SK-N-SH (cell line): ENCODE measurements at regions not wholly inside any gene's neighbourhood (a gene's known extent, or its start where the extent isn't known, plus 50 kb on each side); places are given as distances from the start of the nearest gene placed in this dataset.

Experiments used
- CTCF ChIA-PET: fragments of 300-600, 350-600 bp; formaldehyde crosslinking; extraction: SDS; loops from one replicate; lab custom pipeline; 2021; lab: Yijun Ruan, JAX
- POLR2A ChIA-PET: fragments of 350-600 bp; sonication (Branson Sonifier 250); formaldehyde crosslinking; extraction: SDS; loops from one replicate; lab custom pipeline; 2020; ENCODE audit warnings: antibody characterized with exemption, inconsistent platforms; lab: Yijun Ruan, JAX
- DNase-seq: peaks from one replicate; pipeline ENCODE4 v3.0.0; 2012
- H2AFZ ChIP-seq: fragments of 200-600 bp; sonication (generic); 2 replicates; pipeline ENCODE4 v1.8.1; 2016; ENCODE audit warnings: antibody characterized with exemption, mild to moderate bottlenecking, low read depth
- H3F3A ChIP-seq: fragments of 200-600 bp; sonication (generic); replicated peaks from 2 replicates; pipeline ENCODE3; 2016; ENCODE audit warnings: antibody characterized with exemption, mild to moderate bottlenecking; ENCODE audit not compliant: insufficient read depth
- H3K27ac ChIP-seq, 2 experiments: fragments of 200-500 bp in 1 of 2; fragments of 200-600 bp in 1 of 2; sonication (Bioruptor generic) in 1 of 2; sonication (generic), shearing (Covaris generic) in 1 of 2; 2 replicates each; pipeline versions ENCODE4 v1.5.1 to v1.6.1; 2014 to 2016; ENCODE audit warnings: low read depth in 2 of 2, inconsistent platforms in 1 of 2, low read length in 1 of 2, mild to moderate bottlenecking in 1 of 2, mixed read lengths in 1 of 2
- H3K27me3 ChIP-seq: fragments of 200-600 bp; sonication (generic), shearing (Covaris generic); 2 replicates; pipeline ENCODE4 v1.6.1; 2016; ENCODE audit warnings: mixed run types; ENCODE audit not compliant: insufficient read depth
- H3K36me3 ChIP-seq, 2 experiments: fragments of 200-500 bp in 1 of 2; fragments of 200-600 bp in 1 of 2; sonication (Bioruptor generic) in 1 of 2; sonication (generic) in 1 of 2; replicated peaks in 1 of 2; 2 replicates each; pipeline versions ENCODE3 to v1.5.1; 2014 to 2016; ENCODE audit warnings: low read length in 1 of 2, mild to moderate bottlenecking in 1 of 2; ENCODE audit not compliant: insufficient read depth in 2 of 2, control insufficient read depth in 1 of 2
- H3K4me1 ChIP-seq, 2 experiments: fragments of 200-500 bp in 1 of 2; fragments of 200-600 bp in 1 of 2; sonication (Bioruptor generic) in 1 of 2; sonication (generic), shearing (Covaris generic) in 1 of 2; 2 replicates each; pipeline versions ENCODE4 v1.5.1 to v1.6.1; 2014 to 2016; ENCODE audit warnings: low read depth in 1 of 2, low read length in 1 of 2, mixed run types in 1 of 2; ENCODE audit not compliant: insufficient read depth in 2 of 2, control insufficient read depth in 1 of 2
- H3K4me2 ChIP-seq: fragments of 200-600 bp; sonication (generic), shearing (Covaris generic); 2 replicates; pipeline ENCODE4 v1.6.1; 2017; ENCODE audit warnings: mixed run types
- H3K4me3 ChIP-seq, 2 experiments: fragments of 200-500 bp in 1 of 2; fragments of 200-600 bp in 1 of 2; sonication (Bioruptor generic) in 1 of 2; sonication (generic), shearing (Covaris generic) in 1 of 2; 2 replicates each; pipeline versions ENCODE4 v1.5.1 to v1.8.1; 2014 to 2016; ENCODE audit warnings: low read depth in 2 of 2, inconsistent platforms in 1 of 2, low read length in 1 of 2, mild to moderate bottlenecking in 1 of 2, mixed read lengths in 1 of 2, moderate library complexity in 1 of 2
- H3K79me2 ChIP-seq: fragments of 200-600 bp; sonication (generic); 2 replicates; pipeline ENCODE4 v1.8.1; 2017; ENCODE audit warnings: mild to moderate bottlenecking; ENCODE audit not compliant: insufficient read depth
- H3K9ac ChIP-seq: fragments of 200-600 bp; sonication (generic); 2 replicates; pipeline ENCODE4 v1.6.1; 2017; ENCODE audit warnings: mixed run types
- H3K9me2 ChIP-seq: fragments of 200-600 bp; sonication (generic); 2 replicates; pipeline ENCODE4 v1.6.1; 2017; ENCODE audit warnings: mixed run types
- H3K9me3 ChIP-seq: fragments of 200-600 bp; sonication (generic); 2 replicates; pipeline ENCODE4 v1.6.1; 2017; ENCODE audit warnings: mixed run types, mild to moderate bottlenecking, moderate library complexity
- H4K20me1 ChIP-seq: fragments of 200-600 bp; sonication (generic); 2 replicates; pipeline ENCODE4 v1.6.1; 2017; ENCODE audit warnings: mild to moderate bottlenecking, mixed run types; ENCODE audit not compliant: insufficient read depth
- ELF1 ChIP-seq: IDR thresholded peaks from 2 replicates; pipeline ENCODE4 v1.4.0; 2012
- EP300 ChIP-seq, 2 experiments: IDR thresholded peaks; 2 replicates each; pipeline versions ENCODE4 v1.4.0 to v1.6.1; 2012; ENCODE audit warnings: borderline replicate concordance in 1 of 2, low read depth in 1 of 2, low read length in 1 of 2
- GABPA ChIP-seq: IDR thresholded peaks from 2 replicates; pipeline ENCODE4 v1.4.0; 2012; ENCODE audit warnings: low read depth, mild to moderate bottlenecking
- GATA2 ChIP-seq: sonication (generic); formaldehyde crosslinking; IDR thresholded peaks from 2 replicates; pipeline ENCODE4 v1.5.0; 2020; ENCODE audit warnings: mild to moderate bottlenecking, missing genetic modification reagents
- MEF2A ChIP-seq: IDR thresholded peaks from 2 replicates; pipeline ENCODE4 v1.4.0; 2012; ENCODE audit warnings: low read depth, borderline replicate concordance
- POLR2AphosphoS5 ChIP-seq: IDR thresholded peaks from 2 replicates; pipeline ENCODE4 v1.6.1; 2012; ENCODE audit warnings: low read depth, low read length
- SIN3A ChIP-seq: IDR thresholded peaks from 2 replicates; pipeline ENCODE4 v1.6.1; 2012; ENCODE audit warnings: low read depth, mild to moderate bottlenecking, low read length, moderate library complexity, borderline replicate concordance
- SMC3 ChIP-seq: IDR thresholded peaks from 2 replicates; pipeline ENCODE4 v1.6.1; 2012; ENCODE audit warnings: low read depth, low read length, improper control_type of control experiment
- TCF12 ChIP-seq: IDR thresholded peaks from 2 replicates; pipeline ENCODE4 v1.4.0; 2012
- TEAD4 ChIP-seq: IDR thresholded peaks from 2 replicates; pipeline ENCODE4 v1.4.0; 2012; ENCODE audit warnings: mild to moderate bottlenecking, borderline replicate concordance; ENCODE audit not compliant: insufficient read depth
- WGBS: methylation state at CpG from one replicate; pipeline ENCODE4 v1.1.6; 2017; ENCODE audit warnings: low lambda C conversion rate; 5-methylcytosine and 5-hydroxymethylcytosine counted together
- TF ChIP-seq, protein P1 (sequence below): IDR thresholded peaks from 2 replicates; pipeline ENCODE4 v1.6.1; 2012; ENCODE audit warnings: mild to moderate bottlenecking, low read depth, low read length, moderate library complexity
- TF ChIP-seq, protein P2 (sequence below): fragments of 150-350 bp; IDR thresholded peaks from 2 replicates; pipeline ENCODE4 v1.6.1; 2016; ENCODE audit warnings: mild to moderate bottlenecking, low read depth, low read length

DNA sequence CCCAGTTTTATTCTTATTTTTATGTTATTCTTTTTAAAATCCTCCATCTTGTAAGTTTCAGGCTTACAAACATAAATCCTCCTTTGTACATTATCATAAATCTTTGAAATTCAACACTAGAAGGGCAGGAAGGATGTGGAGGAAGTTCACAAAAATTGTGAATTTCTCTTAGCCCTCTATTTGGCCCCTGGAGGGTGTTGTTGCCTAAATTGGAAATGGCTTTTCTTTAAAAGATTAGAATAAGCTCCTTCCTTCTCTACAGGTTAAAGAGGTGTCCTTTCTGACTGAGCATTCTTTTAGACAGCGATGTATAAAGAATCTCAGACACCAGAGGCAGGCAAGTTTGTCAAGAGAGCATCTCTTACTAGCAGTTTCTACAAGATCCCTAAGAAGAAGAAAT is 391.7 kb upstream of the OR4E1 start (continued):
- TF ChIP-seq, protein P1, sequence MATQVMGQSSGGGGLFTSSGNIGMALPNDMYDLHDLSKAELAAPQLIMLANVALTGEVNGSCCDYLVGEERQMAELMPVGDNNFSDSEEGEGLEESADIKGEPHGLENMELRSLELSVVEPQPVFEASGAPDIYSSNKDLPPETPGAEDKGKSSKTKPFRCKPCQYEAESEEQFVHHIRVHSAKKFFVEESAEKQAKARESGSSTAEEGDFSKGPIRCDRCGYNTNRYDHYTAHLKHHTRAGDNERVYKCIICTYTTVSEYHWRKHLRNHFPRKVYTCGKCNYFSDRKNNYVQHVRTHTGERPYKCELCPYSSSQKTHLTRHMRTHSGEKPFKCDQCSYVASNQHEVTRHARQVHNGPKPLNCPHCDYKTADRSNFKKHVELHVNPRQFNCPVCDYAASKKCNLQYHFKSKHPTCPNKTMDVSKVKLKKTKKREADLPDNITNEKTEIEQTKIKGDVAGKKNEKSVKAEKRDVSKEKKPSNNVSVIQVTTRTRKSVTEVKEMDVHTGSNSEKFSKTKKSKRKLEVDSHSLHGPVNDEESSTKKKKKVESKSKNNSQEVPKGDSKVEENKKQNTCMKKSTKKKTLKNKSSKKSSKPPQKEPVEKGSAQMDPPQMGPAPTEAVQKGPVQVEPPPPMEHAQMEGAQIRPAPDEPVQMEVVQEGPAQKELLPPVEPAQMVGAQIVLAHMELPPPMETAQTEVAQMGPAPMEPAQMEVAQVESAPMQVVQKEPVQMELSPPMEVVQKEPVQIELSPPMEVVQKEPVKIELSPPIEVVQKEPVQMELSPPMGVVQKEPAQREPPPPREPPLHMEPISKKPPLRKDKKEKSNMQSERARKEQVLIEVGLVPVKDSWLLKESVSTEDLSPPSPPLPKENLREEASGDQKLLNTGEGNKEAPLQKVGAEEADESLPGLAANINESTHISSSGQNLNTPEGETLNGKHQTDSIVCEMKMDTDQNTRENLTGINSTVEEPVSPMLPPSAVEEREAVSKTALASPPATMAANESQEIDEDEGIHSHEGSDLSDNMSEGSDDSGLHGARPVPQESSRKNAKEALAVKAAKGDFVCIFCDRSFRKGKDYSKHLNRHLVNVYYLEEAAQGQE, result no peak
- TF ChIP-seq POLR2AphosphoS5, result no peak
- no peak for TF ChIP-seq MEF2A
- TF ChIP-seq EP300 (IDR thresholded peaks at IDR 0.05; ENCODE audit: borderline replicate concordance in 1 of 2, low read depth in 1 of 2, low read length in 1 of 2), result no peak
- no peak for TF ChIP-seq SIN3A
- TF ChIP-seq, protein P2, sequence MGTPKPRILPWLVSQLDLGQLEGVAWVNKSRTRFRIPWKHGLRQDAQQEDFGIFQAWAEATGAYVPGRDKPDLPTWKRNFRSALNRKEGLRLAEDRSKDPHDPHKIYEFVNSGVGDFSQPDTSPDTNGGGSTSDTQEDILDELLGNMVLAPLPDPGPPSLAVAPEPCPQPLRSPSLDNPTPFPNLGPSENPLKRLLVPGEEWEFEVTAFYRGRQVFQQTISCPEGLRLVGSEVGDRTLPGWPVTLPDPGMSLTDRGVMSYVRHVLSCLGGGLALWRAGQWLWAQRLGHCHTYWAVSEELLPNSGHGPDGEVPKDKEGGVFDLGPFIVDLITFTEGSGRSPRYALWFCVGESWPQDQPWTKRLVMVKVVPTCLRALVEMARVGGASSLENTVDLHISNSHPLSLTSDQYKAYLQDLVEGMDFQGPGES, result no peak
- no peak for TF ChIP-seq GATA2
- no peak for TF ChIP-seq TEAD4
- no peak for TF ChIP-seq ELF1

DNA sequence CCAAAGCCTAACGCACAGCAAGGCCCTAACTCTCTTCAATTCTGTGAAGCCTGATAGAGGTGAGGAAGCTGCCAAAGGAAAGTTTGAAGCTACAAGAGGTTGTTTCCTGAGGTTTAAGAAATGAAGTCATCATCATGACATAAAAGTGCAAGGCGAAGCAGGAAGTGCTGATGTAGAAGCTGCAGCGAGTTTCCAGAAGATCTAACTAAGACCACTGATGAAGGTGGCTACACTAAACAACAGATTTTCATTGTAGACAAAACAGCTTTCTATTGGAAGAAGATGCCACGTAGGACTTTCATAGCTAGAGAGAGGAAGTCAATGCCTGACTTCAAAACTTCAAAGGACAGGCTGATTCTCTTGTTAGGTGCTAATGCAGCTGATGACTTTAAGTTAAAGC is 385.6 kb upstream of the OR4E1 start:
- Histone ChIP-seq H3K27ac (no peak overlapping the region), H3K79me2 (no peaks in the 10 kb centered on the region), H3K9ac (no peak overlapping the region), H3K4me1 (no peaks in the 10 kb centered on the region), H3K9me2 (no peaks in the 10 kb centered on the region), H3K27me3 (no peaks in the 10 kb centered on the region), H2AFZ (no peak overlapping the region), H3K36me3 (no peaks in the 10 kb centered on the region), H4K20me1 (no peaks in the 10 kb centered on the region), H3K9me3 (no peaks in the 10 kb centered on the region), H3K4me2 (no peak overlapping the region), H3F3A (no peaks in the 10 kb centered on the region), H3K4me3 (no peak overlapping the region)
- DNase-seq, result no peak
- TF ChIP-seq SMC3 (no peak), GABPA (no peak), TEAD4 (no peak), TCF12 (no peak)
- CTCF ChIA-PET, result no interaction called here
- POLR2A ChIA-PET, result no interaction called here
- WGBS, result 5% methylated on average over 4 of the region's 4 CpGs

DNA sequence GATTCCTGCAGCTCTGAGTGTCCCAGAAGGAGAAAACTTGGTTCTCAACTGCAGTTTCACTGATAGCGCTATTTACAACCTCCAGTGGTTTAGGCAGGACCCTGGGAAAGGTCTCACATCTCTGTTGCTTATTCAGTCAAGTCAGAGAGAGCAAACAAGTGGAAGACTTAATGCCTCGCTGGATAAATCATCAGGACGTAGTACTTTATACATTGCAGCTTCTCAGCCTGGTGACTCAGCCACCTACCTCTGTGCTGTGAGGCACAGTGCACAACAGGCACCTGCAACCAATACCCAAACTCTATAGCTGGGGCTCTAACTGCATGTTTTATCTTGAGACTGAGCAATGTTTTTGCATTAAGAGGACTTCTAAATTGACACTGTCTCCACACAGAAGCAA is 379.2 kb upstream of the OR4E1 start:
- Histone ChIP-seq H4K20me1 (no peaks in the 10 kb centered on the region), H3F3A (no peaks in the 10 kb centered on the region), H2AFZ (no peak overlapping the region), H3K79me2 (no peaks in the 10 kb centered on the region), H3K9me3 (no peaks in the 10 kb centered on the region), H3K9me2 (no peaks in the 10 kb centered on the region), H3K4me2 (no peak overlapping the region), H3K27ac (no peak overlapping the region), H3K36me3 (no peaks in the 10 kb centered on the region), H3K9ac (no peak overlapping the region), H3K4me1 (no peaks in the 10 kb centered on the region), H3K4me3 (no peak overlapping the region), H3K27me3 (no peaks in the 10 kb centered on the region)
- ChIA-PET CTCF (no interaction called here), POLR2A (no interaction called here)
- no peak for TF ChIP-seq ELF1
- TF ChIP-seq TEAD4, result no peak
- no peak for DNase-seq
- WGBS, result 4% methylated on average over 3 of the region's 3 CpGs
